CD4-positive, alpha-beta T cell treated with Interleukin-4 for 1 hour (primary cell): ENCODE measurements at regions not wholly inside any gene's neighbourhood (a gene's known extent, or its start where the extent isn't known, plus 50 kb on each side); places are given as distances from the start of the nearest gene placed in this dataset.

ENCODE experiments used
- DNase-seq, 2 donors: peaks; one replicate each; pipeline ENCODE4 v3.0.0-alpha.2; 2020 to 2022

GRCh38 chr5:89981878-89982773, 427.4 kb downstream of the CETN3 start:
- DNase-seq, result no peak

DNA sequence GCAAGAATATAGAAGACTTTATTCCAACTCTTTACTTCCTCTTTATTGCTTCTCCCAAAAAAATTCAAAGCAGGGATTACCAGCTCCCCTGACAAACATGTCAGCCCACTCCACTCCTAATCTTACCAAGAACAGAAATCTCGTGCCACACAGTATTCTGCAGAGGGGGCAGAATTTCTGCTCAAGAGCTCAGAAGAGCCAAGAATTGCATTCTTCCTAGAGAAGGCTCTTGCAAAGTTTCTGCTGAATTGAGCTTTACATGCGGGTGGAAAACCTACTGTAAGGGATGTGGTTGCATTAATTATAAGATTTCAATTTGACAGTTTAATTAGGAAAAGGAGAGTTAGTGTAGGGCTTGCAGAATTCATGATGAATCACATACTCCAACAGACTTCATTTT, 428.5 kb downstream of the CETN3 start:
- no peak for DNase-seq

GRCh38 chr5:89973516-89973915, 436.0 kb downstream of the CETN3 start:
- DNase-seq, result no peak

DNA sequence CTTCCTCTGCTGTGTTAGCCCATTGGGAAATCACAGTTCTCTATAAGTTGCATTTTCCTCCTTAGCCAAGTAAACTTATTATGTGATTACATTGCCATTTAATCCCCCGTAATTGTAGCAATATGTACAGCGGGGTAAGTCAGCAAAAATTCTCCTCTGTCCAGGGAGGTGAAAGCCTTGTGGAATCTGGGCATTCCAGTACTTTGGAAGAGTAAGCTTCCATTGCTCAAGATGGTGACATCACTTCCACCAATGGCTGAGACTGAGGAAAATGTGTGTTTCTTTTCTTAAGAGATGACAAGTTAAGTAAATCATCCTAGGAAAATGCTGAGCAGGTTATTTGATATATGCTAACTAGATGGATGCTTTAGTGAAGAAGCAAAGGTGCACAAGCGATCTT, 436.7 kb downstream of the CETN3 start:
- no peak for DNase-seq

DNA sequence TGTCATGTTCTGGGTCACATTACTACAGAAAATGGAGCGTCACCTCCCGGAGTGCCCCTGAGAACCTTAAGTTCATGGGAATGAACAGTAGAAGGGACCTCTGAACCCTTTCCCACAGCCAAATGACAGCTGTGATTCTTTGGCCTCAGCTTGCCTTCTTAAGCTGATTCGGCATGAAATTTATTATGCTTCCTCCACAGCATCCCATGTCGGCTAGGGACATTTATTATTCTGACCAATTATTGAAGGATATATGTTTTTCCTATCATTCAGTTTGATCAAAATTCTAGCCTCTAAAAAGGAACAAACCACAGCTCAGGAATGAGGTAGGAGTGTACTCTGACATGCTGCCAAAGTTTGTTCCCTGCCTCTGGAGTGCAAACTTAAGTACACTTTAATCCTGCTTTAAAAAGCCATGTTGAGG, 440.6 kb downstream of the CETN3 start:
- DNase-seq, result no peak

DNA sequence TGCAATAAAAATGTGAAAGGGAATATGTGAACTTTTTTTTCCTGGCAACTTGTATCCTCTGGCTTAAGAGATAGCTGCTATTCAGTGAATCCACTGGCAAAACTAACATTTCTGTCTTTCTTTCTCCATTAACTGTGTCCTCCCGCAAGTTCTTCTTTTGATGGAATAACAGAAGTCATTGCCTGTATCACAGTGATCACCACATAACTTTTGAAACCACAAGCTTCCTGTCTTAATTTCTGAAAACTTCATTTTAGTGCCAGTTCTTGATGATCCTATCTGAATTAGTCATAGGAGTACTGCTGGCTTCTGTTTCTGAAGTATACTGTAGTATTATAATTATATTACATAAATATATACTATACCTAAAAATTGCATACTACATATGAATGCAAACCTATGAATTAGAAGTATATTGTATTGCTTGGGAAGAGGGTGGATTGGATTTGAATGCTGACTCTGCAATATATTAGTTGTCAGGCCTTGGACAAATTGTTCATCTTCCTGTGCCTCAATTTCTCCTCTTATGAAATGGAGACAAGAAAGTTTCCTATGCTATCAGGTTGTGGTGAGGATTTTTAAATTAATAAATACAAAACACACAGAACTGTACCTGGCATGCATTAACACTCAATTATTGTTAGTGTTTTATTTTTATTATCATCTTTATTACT, 441.6 kb downstream of the CETN3 start:
- DNase-seq, result no peak

- DNase-seq, result no peak
Observed at GRCh38 chr5:89956838-89957237, 452.7 kb downstream of the CETN3 start.

DNA sequence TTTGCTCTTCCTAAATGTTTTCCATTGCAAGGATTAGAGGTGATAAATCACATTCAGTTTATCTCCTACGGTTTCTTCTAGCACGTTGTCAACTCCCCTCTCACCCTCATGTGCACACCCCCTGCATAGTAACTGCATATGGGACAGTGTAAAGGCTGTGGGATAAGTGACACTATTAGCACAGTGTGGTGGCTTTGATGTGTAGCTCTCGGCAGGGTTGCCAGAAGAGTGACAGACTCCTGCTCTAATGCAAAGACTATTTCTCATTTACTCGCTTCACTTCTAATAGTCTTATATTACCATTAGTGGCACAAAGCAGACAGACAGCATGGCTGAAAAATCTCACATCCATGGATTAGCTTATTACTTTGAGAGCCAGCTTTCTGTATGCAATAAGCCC, 454.6 kb downstream of the CETN3 start:
- DNase-seq, result no peak

DNA sequence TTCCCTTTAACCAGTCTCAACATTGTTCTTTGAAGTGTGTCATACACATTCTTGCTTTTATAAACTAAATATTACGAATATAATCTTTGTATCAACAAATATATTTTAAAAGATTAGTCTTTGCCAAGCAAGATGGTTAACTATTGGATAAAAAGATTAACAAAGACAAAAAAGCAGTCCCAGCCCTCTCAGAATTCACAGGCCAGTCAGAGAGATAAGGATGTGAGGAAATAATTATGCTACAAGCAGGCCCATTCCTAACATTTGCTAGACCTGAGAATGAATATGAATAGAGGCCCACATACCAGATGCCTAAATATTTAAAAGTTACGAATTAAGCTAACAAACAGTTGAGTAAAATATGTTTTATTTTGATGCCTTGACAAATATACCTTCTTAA, 457.7 kb downstream of the CETN3 start:
- no peak for DNase-seq

- no peak for DNase-seq
Observed at GRCh38 chr5:89950234-89950633, 459.3 kb downstream of the CETN3 start.

DNA sequence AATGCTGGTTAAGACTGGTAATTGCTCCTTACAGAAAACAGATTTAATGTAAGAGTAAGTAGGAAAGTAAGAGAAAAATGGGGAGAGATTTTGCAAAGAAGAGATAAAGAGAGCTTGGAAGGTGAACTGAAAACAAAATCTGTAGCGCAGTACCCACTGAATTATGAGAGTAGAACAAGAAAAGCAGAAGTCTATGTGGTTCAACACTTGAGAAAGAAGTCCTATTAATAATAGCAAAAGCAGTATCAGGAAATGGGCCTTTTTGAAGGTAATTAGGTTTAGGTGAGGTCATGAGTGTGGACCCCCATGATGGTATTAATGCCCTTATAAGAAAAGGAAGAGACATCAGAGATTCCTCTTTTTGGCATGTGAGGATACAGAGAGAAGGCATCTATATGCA, 460.6 kb downstream of the CETN3 start:
- no peak for DNase-seq

DNA sequence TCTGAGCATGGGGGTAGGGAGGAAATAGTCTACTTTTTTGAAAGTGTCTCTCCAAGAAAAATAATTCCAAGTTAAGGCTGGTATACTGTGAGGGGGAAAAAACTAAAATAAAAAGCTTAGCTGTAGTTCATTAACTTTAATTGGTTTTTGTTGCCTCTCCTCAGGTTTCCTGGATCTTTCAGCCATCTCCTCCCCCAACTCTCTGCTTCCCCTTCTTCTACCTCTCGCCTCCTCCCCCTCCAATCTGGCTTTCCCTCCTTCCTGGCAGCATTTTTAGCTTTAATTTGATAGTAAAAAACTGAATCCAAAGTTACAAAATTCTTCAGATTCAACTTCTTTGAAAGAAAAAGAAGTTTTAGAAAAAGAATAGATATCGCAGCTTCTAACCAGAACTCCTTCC, 462.6 kb downstream of the CETN3 start:
- DNase-seq, result no peak

DNA sequence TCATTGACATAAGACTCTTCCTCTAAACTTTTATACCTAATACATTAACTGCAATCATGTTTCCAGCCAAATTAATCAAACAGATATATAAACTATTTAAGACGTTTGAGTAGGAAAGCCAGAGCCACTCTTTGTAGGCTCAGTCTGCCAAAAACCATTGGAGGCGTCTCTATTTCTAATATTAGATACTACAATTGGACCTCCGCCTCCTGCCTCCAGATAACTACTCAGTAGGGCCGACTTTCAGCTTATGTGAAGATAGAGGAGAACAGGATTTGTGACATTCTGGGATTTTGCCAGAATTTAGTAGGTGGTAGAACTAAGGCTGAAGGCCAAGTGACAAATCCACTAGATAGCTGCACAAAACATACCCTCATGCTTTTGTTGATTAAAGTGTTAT, 463.0 kb downstream of the CETN3 start:
- no peak for DNase-seq

GRCh38 chr5:89942171-89942570, 467.4 kb downstream of the CETN3 start:
- DNase-seq, result no peak

DNA sequence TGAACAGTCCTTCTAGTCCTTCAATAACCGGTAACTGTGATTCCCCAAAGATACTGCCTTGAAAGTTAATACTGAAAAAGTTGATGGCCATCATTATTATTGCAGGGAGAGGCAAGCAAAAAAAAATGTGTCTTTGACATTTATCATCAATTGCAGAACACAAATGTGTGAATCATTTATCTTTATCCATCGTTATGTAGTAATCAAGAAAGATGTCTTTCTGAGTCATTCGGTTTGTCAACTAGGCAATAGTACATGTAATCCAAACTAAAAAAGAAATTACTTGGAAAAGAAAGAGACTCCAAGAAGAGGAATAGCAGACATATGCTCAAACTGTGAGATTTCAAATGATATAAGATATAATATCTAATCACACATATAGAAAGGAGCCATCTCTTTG, 473.0 kb downstream of the CETN3 start:
- no peak for DNase-seq

- no peak for DNase-seq
Observed at GRCh38 chr5:89934069-89934468, 475.5 kb downstream of the CETN3 start.

DNA sequence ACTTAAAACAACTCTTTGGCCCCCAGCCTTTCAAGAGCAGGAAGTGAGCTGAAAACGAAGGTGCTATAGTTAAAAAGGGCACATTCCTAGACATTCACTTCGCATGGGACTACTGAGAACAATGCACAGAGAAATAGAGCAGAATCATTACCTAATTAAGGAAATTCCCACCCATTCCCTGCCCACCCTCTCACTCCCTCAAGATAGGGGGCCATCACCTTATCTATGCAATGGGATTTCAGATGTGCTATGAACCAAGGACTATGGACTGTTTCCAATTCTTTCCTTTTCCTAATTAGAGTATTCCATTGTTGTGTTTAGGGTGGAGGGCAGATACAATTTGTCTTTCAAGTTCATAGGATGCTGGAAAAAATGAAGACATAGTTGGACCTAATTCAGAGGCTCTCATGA, 476.8 kb downstream of the CETN3 start:
- no peak for DNase-seq

DNA sequence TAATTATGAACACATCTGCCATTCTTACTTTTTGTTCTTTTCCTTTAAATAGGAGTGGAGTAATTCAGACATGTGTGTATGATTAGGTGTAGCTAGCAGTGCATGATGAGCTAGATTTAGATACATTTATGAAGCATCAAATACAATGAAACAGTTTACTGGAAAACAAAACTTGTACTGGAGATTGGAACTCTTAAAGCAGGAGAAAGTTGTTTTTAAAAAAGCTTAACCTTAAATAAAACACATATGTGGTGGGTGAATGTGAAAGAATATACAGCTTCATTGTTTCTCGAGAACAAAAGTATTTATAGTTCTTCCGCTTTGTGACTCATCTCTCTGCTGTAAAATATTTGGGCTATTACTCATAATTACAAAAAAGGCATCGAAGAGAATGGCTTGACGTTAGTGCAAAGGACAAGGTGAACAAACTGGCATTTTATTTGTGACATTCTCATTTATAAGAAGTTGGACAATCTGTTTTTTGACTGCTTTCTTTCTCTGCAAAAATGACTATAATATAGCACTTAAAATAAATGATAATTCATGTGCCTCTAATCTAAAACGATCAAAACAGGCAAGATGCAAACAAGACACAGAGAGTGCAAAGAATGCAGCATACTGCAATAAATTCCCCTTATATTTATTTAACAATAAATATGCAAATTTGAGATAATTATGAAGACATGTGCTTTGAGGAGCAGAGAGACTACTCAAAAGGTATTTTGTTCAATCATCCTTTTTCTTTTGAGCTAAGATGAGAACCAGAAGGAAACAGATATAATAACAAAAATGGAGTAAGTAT, 478.8 kb downstream of the CETN3 start:
- DNase-seq, result no peak

GRCh38 chr5:89929834-89930233, 479.7 kb downstream of the CETN3 start:
- no peak for DNase-seq

DNA sequence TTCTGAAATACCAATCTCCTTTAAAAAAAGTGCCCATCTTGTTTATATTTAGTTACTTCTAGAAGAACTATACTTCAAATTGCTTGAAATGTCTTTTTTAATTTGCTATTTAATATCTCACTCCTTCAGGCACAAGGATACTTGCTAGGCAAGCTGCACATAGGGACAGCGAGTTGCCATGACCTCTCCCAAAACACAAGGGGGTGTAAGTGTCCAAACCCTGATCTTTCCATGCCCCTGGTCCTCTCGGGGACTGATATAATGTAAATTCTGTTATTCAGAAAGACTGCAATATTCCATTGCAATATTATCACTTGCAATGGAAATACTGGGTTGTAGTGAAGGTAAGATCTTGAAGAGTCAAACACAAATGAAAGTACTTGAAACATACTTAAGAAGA, 480.4 kb downstream of the CETN3 start:
- no peak for DNase-seq

- no peak for DNase-seq
Observed at GRCh38 chr5:89922161-89922560, 487.4 kb downstream of the CETN3 start.

DNA sequence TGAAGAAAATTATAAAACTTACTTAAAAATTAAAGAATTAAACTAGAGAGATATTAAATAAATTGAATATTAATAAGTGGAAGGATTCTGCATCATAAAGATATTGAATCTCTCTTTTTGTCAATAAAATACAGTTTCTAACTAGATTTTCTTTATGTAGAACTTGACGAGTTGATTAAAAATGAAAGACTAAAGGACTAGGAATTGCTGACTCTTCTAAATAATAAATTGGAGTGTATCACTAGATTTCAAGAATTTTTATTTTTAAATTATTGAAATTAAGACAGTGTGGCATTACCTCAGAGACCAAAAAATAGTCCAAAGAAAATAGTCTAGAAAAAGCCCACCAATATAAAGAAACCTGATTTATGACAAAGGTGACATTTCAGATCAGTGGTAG, 492.4 kb downstream of the CETN3 start:
- DNase-seq, result no peak

GRCh38 chr5:89916131-89916530, 493.4 kb downstream of the CETN3 start:
- DNase-seq, result no peak

- DNase-seq, result no peak
Observed at GRCh38 chr5:89908876-89909275, 500.7 kb downstream of the CETN3 start.
